A549 (cell line): ENCODE measurements at regions not wholly inside any gene's neighbourhood (a gene's known extent, or its start where the extent isn't known, plus 50 kb on each side); places are given as distances from the start of the nearest gene placed in this dataset.

Source experiments
- CEBPB ChIP-seq, 2 experiments: fragments of >200 bp in 1 of 2; sonication (Bioruptor Twin) in 1 of 2; formaldehyde crosslinking in 1 of 2; IDR thresholded peaks; 2 replicates each; pipeline ENCODE4 v1.6.1; 2012 to 2016
- EHMT2 ChIP-seq: fragments of 200-600 bp; sonication (generic); IDR thresholded peaks from 2 replicates; pipeline ENCODE4 v1.6.1; 2016; ENCODE audit warnings: antibody characterized with exemption, low read depth, mild to moderate bottlenecking, moderate library complexity
- HEYL ChIP-seq: fragments of 250-450 bp; sonication (Bioruptor Pico); IDR thresholded peaks from 2 replicates; pipeline ENCODE4 v1.8.0; 2021; ENCODE audit warnings: mild to moderate bottlenecking, moderate library complexity
- HOXA7 ChIP-seq: fragments of 250-450 bp; sonication (Bioruptor Pico); IDR thresholded peaks from 2 replicates; pipeline ENCODE4 v1.5.0; 2020; ENCODE audit warnings: mild to moderate bottlenecking, moderate library complexity
- POLR2A ChIP-seq: IDR thresholded peaks from 2 replicates; pipeline ENCODE4 v1.6.1; 2012; ENCODE audit warnings: mild to moderate bottlenecking, low read length
- RAD21 ChIP-seq, 2 experiments: fragments of >200 bp in 1 of 2; sonication (Bioruptor Twin) in 1 of 2; formaldehyde crosslinking in 1 of 2; IDR thresholded peaks in 1 of 2; conservative IDR thresholded peaks in 1 of 2; 2 replicates in 1 of 2; 3 replicates in 1 of 2; pipeline ENCODE4 v1.6.1; 2012 to 2018; ENCODE audit warnings: inconsistent platforms in 1 of 2
- RCOR1 ChIP-seq: fragments of 150-350 bp; IDR thresholded peaks from 2 replicates; pipeline ENCODE4 v1.6.1; 2014; ENCODE audit warnings: antibody characterized with exemption, low read length, low read depth

GRCh38 chr13:50678464-50679162 is 164.9 kb downstream of the DLEU7 start:
- no peak for TF ChIP-seq HEYL (CRISPR knock-in tag)
- no peak for TF ChIP-seq CEBPB (IDR thresholded peaks at IDR 0.05)
- no peak for TF ChIP-seq EHMT2
- no peak for TF ChIP-seq POLR2A
- TF ChIP-seq RAD21 (conservative IDR thresholded peaks at IDR 0.05 in 1 of 2, IDR thresholded peaks at IDR 0.05 in 1 of 2) = no peak
- TF ChIP-seq HOXA7 = no peak
- no peak for TF ChIP-seq RCOR1
